GM18951 (cell line): ENCODE measurements at regions not wholly inside any gene's neighbourhood (a gene's known extent, or its start where the extent isn't known, plus 50 kb on each side); places are given as distances from the start of the nearest gene placed in this dataset.
"Not testable (repeated sequence)": the region's sequence is repeated elsewhere in the genome, so short reads cannot be mapped to it uniquely, and the experiment has no call there.

ENCODE experiments used
- POLR2A ChIP-seq: IDR thresholded peaks from 4 replicates; pipeline ENCODE4 v1.6.1; 2011; ENCODE audit warnings: mild to moderate bottlenecking; ENCODE audit not compliant: insufficient read length, insufficient read depth; ENCODE audit errors: extremely low read depth
- in situ Hi-C: fragments of 300-500 bp; cut with MboI; formaldehyde crosslinking; loops from one replicate; pipeline ENCODE4 v1.12.0; 2022; ENCODE audit warnings: low sequenced_read_pairs, mixed read lengths, inconsistent platforms; ENCODE audit not compliant: unreplicated experiment

- no peak for TF ChIP-seq POLR2A
- in situ Hi-C loops, result no loop called here
Measured at GRCh38 chr15:59812889-59813288, 123.8 kb upstream of the BNIP2 start.

GRCh38 chr15:59812250-59812870, 123.2 kb upstream of the BNIP2 start:
- in situ Hi-C loops, result no loop called here
- no peak for TF ChIP-seq POLR2A

- in situ Hi-C loops, result not testable (repeated sequence)
Measured at GRCh38 chr15:59803293-59803966, 114.3 kb upstream of the BNIP2 start.

GRCh38 chr15:59801649-59802048, 112.5 kb upstream of the BNIP2 start:
- TF ChIP-seq POLR2A, result no peak
- in situ Hi-C loops, result no loop called here

- in situ Hi-C loops, result no loop called here
Measured at GRCh38 chr15:59798605-59798917, 109.4 kb upstream of the BNIP2 start.

GRCh38 chr15:59797756-59798604, 108.9 kb upstream of the BNIP2 start:
- in situ Hi-C loops, result no loop called here
- TF ChIP-seq POLR2A, result no peak

More at GRCh38 chr15:59798605-59798917, 109.4 kb upstream of the BNIP2 start:
- TF ChIP-seq POLR2A, result no peak

GRCh38 chr15:59794229-59794886, 105.2 kb upstream of the BNIP2 start:
- TF ChIP-seq POLR2A, result no peak
- in situ Hi-C loops, result no loop called here

- in situ Hi-C loops, result no loop called here
- no peak for TF ChIP-seq POLR2A
Measured at GRCh38 chr15:59792359-59792758, 103.2 kb upstream of the BNIP2 start.

- in situ Hi-C loops, result no loop called here
- no peak for TF ChIP-seq POLR2A
Measured at GRCh38 chr15:59791755-59792154, 102.6 kb upstream of the BNIP2 start.

- in situ Hi-C loops, result no loop called here
- TF ChIP-seq POLR2A, result no peak
Measured at GRCh38 chr15:59791079-59791478, 102.0 kb upstream of the BNIP2 start.

GRCh38 chr15:59786466-59786865, 97.3 kb upstream of the BNIP2 start:
- in situ Hi-C loops, result not testable (repeated sequence)

- in situ Hi-C loops, result not testable (repeated sequence)
Measured at GRCh38 chr15:59785981-59786380, 96.9 kb upstream of the BNIP2 start.

GRCh38 chr15:59783774-59784520, 94.8 kb upstream of the BNIP2 start:
- in situ Hi-C loops, result not testable (repeated sequence)
